Ishikawa (cell line): ENCODE measurements at regions not wholly inside any gene's neighbourhood (a gene's known extent, or its start where the extent isn't known, plus 50 kb on each side); places are given as distances from the start of the nearest gene placed in this dataset.

ENCODE experiments used
- CEBPB ChIP-seq: IDR thresholded peaks from 2 replicates; pipeline ENCODE4 v1.6.1; 2012
- CREB1 ChIP-seq: IDR thresholded peaks from 2 replicates; pipeline ENCODE4 v1.6.1; 2012; ENCODE audit warnings: low read depth
- EGR1 ChIP-seq: IDR thresholded peaks from 2 replicates; pipeline ENCODE4 v1.6.1; 2012
- EP300 ChIP-seq: IDR thresholded peaks from 2 replicates; pipeline ENCODE4 v1.6.1; 2012; ENCODE audit warnings: borderline replicate concordance
- FOXM1 ChIP-seq: IDR thresholded peaks from 2 replicates; pipeline ENCODE4 v1.6.1; 2012; ENCODE audit warnings: low read depth, borderline replicate concordance
- MAX ChIP-seq: IDR thresholded peaks from 2 replicates; pipeline ENCODE4 v1.6.1; 2012
- NFIC ChIP-seq: IDR thresholded peaks from 2 replicates; pipeline ENCODE4 v1.6.1; 2012
- RAD21 ChIP-seq: IDR thresholded peaks from 2 replicates; pipeline ENCODE4 v1.6.1; 2012; ENCODE audit warnings: low read depth
- TAF1 ChIP-seq: IDR thresholded peaks from 2 replicates; pipeline ENCODE4 v1.6.1; 2012; ENCODE audit warnings: low read depth, mild to moderate bottlenecking
- TCF12 ChIP-seq: IDR thresholded peaks from 2 replicates; pipeline ENCODE4 v1.6.1; 2012; ENCODE audit warnings: low read depth
- TEAD4 ChIP-seq: IDR thresholded peaks from 2 replicates; pipeline ENCODE4 v1.6.1; 2012
- USF1 ChIP-seq: IDR thresholded peaks from 2 replicates; pipeline ENCODE4 v1.6.1; 2012
- YY1 ChIP-seq: IDR thresholded peaks from 2 replicates; pipeline ENCODE4 v1.6.1; 2012; ENCODE audit warnings: low read depth
- ZBTB7A ChIP-seq: IDR thresholded peaks from 2 replicates; pipeline ENCODE4 v1.6.1; 2012; ENCODE audit warnings: low read depth
- TF ChIP-seq, protein P1 (sequence below): IDR thresholded peaks from 2 replicates; pipeline ENCODE4 v1.6.1; 2012; ENCODE audit warnings: low read depth, mild to moderate bottlenecking

DNA sequence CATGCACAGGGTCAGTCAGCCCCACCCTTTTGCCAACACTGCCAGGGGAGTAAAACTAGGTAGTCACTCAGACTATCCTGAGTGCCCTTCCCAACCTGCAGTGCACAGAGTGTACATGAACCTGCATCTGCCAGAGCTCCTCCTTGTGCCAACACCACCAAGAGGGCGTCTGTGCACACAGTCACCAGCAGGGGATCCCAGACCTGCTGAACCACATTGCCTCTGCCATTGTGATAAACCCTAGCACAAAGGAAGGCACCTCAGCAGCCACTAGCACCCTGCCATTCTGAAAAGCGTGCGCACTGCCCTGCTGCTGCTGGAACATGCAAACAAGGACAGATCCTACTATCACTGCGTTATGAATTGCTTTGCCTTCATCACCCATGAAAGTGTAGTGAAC lies 247.8 kb upstream of the POU3F4 start:
- no peak for TF ChIP-seq EP300
- TF ChIP-seq TEAD4, result no peak

DNA sequence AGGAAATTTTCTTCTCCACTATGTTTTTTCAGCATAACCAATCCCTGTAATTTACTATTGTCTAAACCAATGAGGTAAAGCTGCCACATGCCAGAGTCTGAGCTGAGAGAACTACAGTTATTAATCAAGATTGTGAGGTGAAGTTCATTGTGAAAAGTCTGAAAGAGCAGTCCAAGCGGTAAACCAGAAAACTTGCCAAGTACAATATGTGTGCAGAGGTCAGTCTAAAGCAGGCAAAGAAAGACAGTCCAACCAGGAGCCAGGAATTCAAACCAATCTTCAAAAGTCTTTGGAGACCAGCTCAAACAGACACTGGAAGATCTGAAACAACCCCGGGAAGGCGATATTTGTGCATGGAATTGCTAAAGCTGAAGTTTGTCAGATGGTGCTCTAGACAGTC lies 229.1 kb upstream of the POU3F4 start:
- no peak for TF ChIP-seq TCF12
- TF ChIP-seq TAF1, result no peak
- no peak for TF ChIP-seq TEAD4
- no peak for TF ChIP-seq EGR1
- TF ChIP-seq NFIC, result no peak
- TF ChIP-seq CREB1, result no peak
- no peak for TF ChIP-seq EP300
- TF ChIP-seq CEBPB, result no peak
- no peak for TF ChIP-seq RAD21
- TF ChIP-seq FOXM1, result no peak
- TF ChIP-seq, protein P1, sequence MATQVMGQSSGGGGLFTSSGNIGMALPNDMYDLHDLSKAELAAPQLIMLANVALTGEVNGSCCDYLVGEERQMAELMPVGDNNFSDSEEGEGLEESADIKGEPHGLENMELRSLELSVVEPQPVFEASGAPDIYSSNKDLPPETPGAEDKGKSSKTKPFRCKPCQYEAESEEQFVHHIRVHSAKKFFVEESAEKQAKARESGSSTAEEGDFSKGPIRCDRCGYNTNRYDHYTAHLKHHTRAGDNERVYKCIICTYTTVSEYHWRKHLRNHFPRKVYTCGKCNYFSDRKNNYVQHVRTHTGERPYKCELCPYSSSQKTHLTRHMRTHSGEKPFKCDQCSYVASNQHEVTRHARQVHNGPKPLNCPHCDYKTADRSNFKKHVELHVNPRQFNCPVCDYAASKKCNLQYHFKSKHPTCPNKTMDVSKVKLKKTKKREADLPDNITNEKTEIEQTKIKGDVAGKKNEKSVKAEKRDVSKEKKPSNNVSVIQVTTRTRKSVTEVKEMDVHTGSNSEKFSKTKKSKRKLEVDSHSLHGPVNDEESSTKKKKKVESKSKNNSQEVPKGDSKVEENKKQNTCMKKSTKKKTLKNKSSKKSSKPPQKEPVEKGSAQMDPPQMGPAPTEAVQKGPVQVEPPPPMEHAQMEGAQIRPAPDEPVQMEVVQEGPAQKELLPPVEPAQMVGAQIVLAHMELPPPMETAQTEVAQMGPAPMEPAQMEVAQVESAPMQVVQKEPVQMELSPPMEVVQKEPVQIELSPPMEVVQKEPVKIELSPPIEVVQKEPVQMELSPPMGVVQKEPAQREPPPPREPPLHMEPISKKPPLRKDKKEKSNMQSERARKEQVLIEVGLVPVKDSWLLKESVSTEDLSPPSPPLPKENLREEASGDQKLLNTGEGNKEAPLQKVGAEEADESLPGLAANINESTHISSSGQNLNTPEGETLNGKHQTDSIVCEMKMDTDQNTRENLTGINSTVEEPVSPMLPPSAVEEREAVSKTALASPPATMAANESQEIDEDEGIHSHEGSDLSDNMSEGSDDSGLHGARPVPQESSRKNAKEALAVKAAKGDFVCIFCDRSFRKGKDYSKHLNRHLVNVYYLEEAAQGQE, result no peak
- TF ChIP-seq YY1, result no peak
- no peak for TF ChIP-seq USF1
- no peak for TF ChIP-seq MAX
- TF ChIP-seq ZBTB7A, result no peak

- TF ChIP-seq EP300 (no peak), FOXM1 (no peak), ZBTB7A (no peak), TAF1 (no peak), RAD21 (no peak)
Observed at GRCh38 chrX:83305381-83305780, 202.7 kb upstream of the POU3F4 start.

DNA sequence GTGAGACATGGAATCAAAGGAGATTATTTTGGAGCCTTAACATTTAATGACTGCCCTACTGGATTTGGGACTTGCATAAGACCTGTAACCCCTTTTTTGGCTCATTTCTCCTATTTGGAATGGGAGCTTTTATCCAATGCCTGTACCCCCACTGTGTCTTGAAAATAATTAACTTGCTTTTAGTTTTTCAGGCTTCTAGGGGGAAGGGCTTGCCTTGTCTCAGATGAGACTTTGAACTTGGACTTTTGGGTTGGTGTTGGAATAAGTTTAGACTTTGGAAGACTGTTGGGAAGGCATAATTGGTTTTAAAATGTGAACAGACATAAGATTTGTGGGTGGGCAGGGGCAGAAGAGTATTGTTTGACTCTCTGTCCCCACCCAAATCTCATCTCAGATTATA lies 189.1 kb upstream of the POU3F4 start:
- TF ChIP-seq YY1, result no peak
- TF ChIP-seq USF1, result no peak
- TF ChIP-seq TAF1, result no peak
- no peak for TF ChIP-seq FOXM1
- no peak for TF ChIP-seq RAD21
- TF ChIP-seq NFIC, result no peak
- TF ChIP-seq TEAD4, result no peak
- TF ChIP-seq EGR1, result no peak
- TF ChIP-seq EP300, result no peak
- no peak for TF ChIP-seq ZBTB7A
- TF ChIP-seq, protein P1, result no peak
- TF ChIP-seq MAX, result no peak
- TF ChIP-seq TCF12, result no peak
- no peak for TF ChIP-seq CEBPB
- TF ChIP-seq CREB1, result no peak

- TF ChIP-seq TEAD4, result no peak
- TF ChIP-seq, protein P1, result no peak
- no peak for TF ChIP-seq FOXM1
- no peak for TF ChIP-seq CREB1
- TF ChIP-seq USF1, result no peak
- no peak for TF ChIP-seq MAX
- no peak for TF ChIP-seq EGR1
- no peak for TF ChIP-seq ZBTB7A
- no peak for TF ChIP-seq NFIC
- TF ChIP-seq RAD21, result no peak
- TF ChIP-seq EP300, result no peak
- TF ChIP-seq TCF12, result no peak
- no peak for TF ChIP-seq YY1
- TF ChIP-seq CEBPB, result no peak
- no peak for TF ChIP-seq TAF1
Observed at GRCh38 chrX:83326539-83326938, 181.6 kb upstream of the POU3F4 start.
